ENCODE measurements at regions not wholly inside any gene's neighbourhood (a gene's known extent, or its start where the extent isn't known, plus 50 kb on each side); places are given as distances from the start of the nearest gene placed in this dataset.
A peak's percentile ranks its signal among the peaks of the same experiment; 100 is the strongest.

GRCh38 chr16:50467559-50467942 is 80.6 kb upstream of the NKD1 start:
- Histone ChIP-seq H3K27me3 (ENCODE audit: insufficient read depth, low read depth, low read length) (peaks cover 18% of the 10 kb centered on the region), H3K27ac (ENCODE audit: low read length) (no peak overlapping the region), H3K79me2 (replicated peaks; ENCODE audit: insufficient read depth, low read length) (no peaks in the 10 kb centered on the region), H3K9me2 (ENCODE audit: insufficient read depth, low read length) (no peaks in the 10 kb centered on the region), H3K4me2 (ENCODE audit: low read length) (no peak overlapping the region), H3F3A (ENCODE audit: insufficient read depth, low read length, poor library complexity, severe bottlenecking) (no peaks in the 10 kb centered on the region), H3K36me3 (ENCODE audit: insufficient read depth, low read length) (no peaks in the 10 kb centered on the region), H4K20me1 (ENCODE audit: insufficient read depth) (no peaks in the 10 kb centered on the region), H2AFZ (ENCODE audit: low read depth, low read length) (no peak overlapping the region), H3K9me3 (ENCODE audit: low read length) (no peaks in the 10 kb centered on the region), H3K4me3 (ENCODE audit: low read length) (peak overlapping the region; percentile 39), H3K9ac (ENCODE audit: low read length) (no peak overlapping the region)
- no peak for TF ChIP-seq MXI1 (conservative IDR thresholded peaks at IDR 0.05; ENCODE audit: poor library complexity, severe bottlenecking)
- TF ChIP-seq, protein P1, sequence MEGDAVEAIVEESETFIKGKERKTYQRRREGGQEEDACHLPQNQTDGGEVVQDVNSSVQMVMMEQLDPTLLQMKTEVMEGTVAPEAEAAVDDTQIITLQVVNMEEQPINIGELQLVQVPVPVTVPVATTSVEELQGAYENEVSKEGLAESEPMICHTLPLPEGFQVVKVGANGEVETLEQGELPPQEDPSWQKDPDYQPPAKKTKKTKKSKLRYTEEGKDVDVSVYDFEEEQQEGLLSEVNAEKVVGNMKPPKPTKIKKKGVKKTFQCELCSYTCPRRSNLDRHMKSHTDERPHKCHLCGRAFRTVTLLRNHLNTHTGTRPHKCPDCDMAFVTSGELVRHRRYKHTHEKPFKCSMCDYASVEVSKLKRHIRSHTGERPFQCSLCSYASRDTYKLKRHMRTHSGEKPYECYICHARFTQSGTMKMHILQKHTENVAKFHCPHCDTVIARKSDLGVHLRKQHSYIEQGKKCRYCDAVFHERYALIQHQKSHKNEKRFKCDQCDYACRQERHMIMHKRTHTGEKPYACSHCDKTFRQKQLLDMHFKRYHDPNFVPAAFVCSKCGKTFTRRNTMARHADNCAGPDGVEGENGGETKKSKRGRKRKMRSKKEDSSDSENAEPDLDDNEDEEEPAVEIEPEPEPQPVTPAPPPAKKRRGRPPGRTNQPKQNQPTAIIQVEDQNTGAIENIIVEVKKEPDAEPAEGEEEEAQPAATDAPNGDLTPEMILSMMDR (IDR thresholded peaks at IDR 0.05; ENCODE audit: poor library complexity, severe bottlenecking): no peak
- TF ChIP-seq TAF1 (IDR thresholded peaks at IDR 0.05; ENCODE audit: low read depth): no peak
- TF ChIP-seq REST (IDR thresholded peaks at IDR 0.05; ENCODE audit: borderline replicate concordance): no peak

DNA sequence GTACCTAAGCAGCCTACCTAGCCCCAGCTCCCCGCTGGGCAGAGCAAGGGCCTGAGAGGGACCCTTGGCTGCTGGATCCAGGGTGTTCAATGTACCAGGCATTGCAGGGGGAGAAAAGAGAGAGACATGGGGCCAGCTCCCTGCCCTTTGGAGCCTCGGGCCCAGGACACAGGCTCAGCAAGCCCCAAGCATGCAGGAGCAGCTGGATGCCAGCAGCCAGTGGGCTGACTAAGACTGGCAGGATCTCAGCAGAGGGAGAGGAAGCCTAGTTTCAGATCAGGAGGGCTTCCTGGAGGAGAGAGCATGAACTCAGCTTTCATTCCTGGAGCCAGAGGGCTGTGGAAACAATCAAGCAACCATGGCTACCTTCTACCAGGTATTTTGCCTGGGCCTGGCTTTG is 82.0 kb upstream of the NKD1 start:
- TF ChIP-seq EP300 (conservative IDR thresholded peaks at IDR 0.05; ENCODE audit: poor library complexity, severe bottlenecking) (no peak), MXI1 (conservative IDR thresholded peaks at IDR 0.05; ENCODE audit: poor library complexity, severe bottlenecking) (no peak), SMC3 (conservative IDR thresholded peaks at IDR 0.05; ENCODE audit: poor library complexity) (no peak), EZH2 (IDR thresholded peaks at IDR 0.05; ENCODE audit: borderline replicate concordance, insufficient read depth, low read length, poor library complexity, severe bottlenecking) (no peak), TAF1 (IDR thresholded peaks at IDR 0.05; ENCODE audit: low read depth) (no peak), POLR2AphosphoS5 (IDR thresholded peaks at IDR 0.05) (no peak), REST (IDR thresholded peaks at IDR 0.05; ENCODE audit: borderline replicate concordance) (no peak), RAD21 (conservative IDR thresholded peaks at IDR 0.05) (no peak)
- TF ChIP-seq, protein P1 (IDR thresholded peaks at IDR 0.05; ENCODE audit: poor library complexity, severe bottlenecking): no peak
- no peak overlapping the region for H3K9ac ChIP-seq (ENCODE audit: low read length)
- no peak overlapping the region for H3K4me3 ChIP-seq (ENCODE audit: low read length)
- no peaks in the 10 kb centered on the region for H3K36me3 ChIP-seq (ENCODE audit: insufficient read depth, low read length)
- H3K9me3 ChIP-seq (ENCODE audit: low read length): no peaks in the 10 kb centered on the region
- H4K20me1 ChIP-seq (ENCODE audit: insufficient read depth): no peaks in the 10 kb centered on the region
- no peak overlapping the region for H2AFZ ChIP-seq (ENCODE audit: low read depth, low read length)
- H3F3A ChIP-seq (ENCODE audit: insufficient read depth, low read length, poor library complexity, severe bottlenecking): no peaks in the 10 kb centered on the region
- no peak overlapping the region for H3K4me2 ChIP-seq (ENCODE audit: low read length)
- H3K9me2 ChIP-seq (ENCODE audit: insufficient read depth, low read length): no peaks in the 10 kb centered on the region
- no peak overlapping the region for H3K27ac ChIP-seq (ENCODE audit: low read length)
- H3K79me2 ChIP-seq (replicated peaks; ENCODE audit: insufficient read depth, low read length): no peaks in the 10 kb centered on the region
- H3K27me3 ChIP-seq (ENCODE audit: insufficient read depth, low read depth, low read length): peaks cover 18% of the 10 kb centered on the region
